Trophoblast cell (in vitro differentiated cells and primary cell): ENCODE measurements at regions not wholly inside any gene's neighbourhood (a gene's known extent, or its start where the extent isn't known, plus 50 kb on each side); places are given as distances from the start of the nearest gene placed in this dataset.

Experiments
- DNase-seq, 2 donors: peaks; one replicate each; pipeline ENCODE4 v3.0.0-alpha.2; 2016
- H2AFZ ChIP-seq: 2 replicates; pipeline ENCODE4 v1.6.1; 2013; ENCODE audit warnings: low read length, moderate library complexity, mild to moderate bottlenecking; ENCODE audit not compliant: insufficient read depth, poor library complexity
- H2AK5ac ChIP-seq: 2 replicates; pipeline ENCODE4 v1.6.1; 2013; ENCODE audit warnings: mild to moderate bottlenecking, low read length
- H2BK120ac ChIP-seq: 2 replicates; pipeline ENCODE4 v1.6.1; 2013; ENCODE audit warnings: low read length, mild to moderate bottlenecking, moderate library complexity; ENCODE audit not compliant: insufficient read depth, poor library complexity
- H2BK12ac ChIP-seq: 2 replicates; pipeline ENCODE4 v1.6.1; 2013; ENCODE audit warnings: mild to moderate bottlenecking, low read length, moderate library complexity
- H2BK5ac ChIP-seq: 2 replicates; pipeline ENCODE4 v1.6.1; 2013; ENCODE audit warnings: low read length, low read depth, moderate library complexity, mild to moderate bottlenecking; ENCODE audit not compliant: poor library complexity
- H3K14ac ChIP-seq: 2 replicates; pipeline ENCODE4 v1.6.1; 2013; ENCODE audit warnings: mild to moderate bottlenecking, low read length
- H3K18ac ChIP-seq: 2 replicates; pipeline ENCODE4 v1.6.1; 2013; ENCODE audit warnings: mild to moderate bottlenecking, low read length
- H3K23ac ChIP-seq: 2 replicates; pipeline ENCODE4 v1.6.1; 2013; ENCODE audit warnings: low read length
- H3K27ac ChIP-seq: 2 replicates; pipeline ENCODE4 v1.5.1; 2013; ENCODE audit warnings: low read depth, mild to moderate bottlenecking, inconsistent platforms, low read length, moderate library complexity
- H3K27me3 ChIP-seq: 2 replicates; pipeline ENCODE4 v1.6.1; 2013; ENCODE audit warnings: inconsistent platforms, mild to moderate bottlenecking, low read length, moderate library complexity; ENCODE audit not compliant: insufficient read depth
- H3K36me3 ChIP-seq, 2 experiments: 1 replicate in 1 of 2; 2 replicates in 1 of 2; pipeline ENCODE4 v1.6.1; 2013; ENCODE audit warnings: low read length in 2 of 2, mild to moderate bottlenecking in 2 of 2, moderate library complexity in 1 of 2; ENCODE audit not compliant: insufficient read depth in 2 of 2, control insufficient read depth in 1 of 2
- H3K4ac ChIP-seq: 2 replicates; pipeline ENCODE4 v1.6.1; 2013; ENCODE audit warnings: low read depth, mild to moderate bottlenecking, low read length, moderate library complexity
- H3K4me1 ChIP-seq, 2 experiments: 1 replicate in 1 of 2; 2 replicates in 1 of 2; pipeline ENCODE4 v1.6.1; 2013; ENCODE audit warnings: low read length in 2 of 2, mild to moderate bottlenecking in 2 of 2, moderate library complexity in 1 of 2; ENCODE audit not compliant: insufficient read depth in 2 of 2, control insufficient read depth in 1 of 2
- H3K4me2 ChIP-seq: 2 replicates; pipeline ENCODE4 v1.6.1; 2013; ENCODE audit warnings: inconsistent platforms, mild to moderate bottlenecking, low read length, moderate library complexity
- H3K4me3 ChIP-seq: 2 replicates; pipeline ENCODE4 v1.5.1; 2013; ENCODE audit warnings: mild to moderate bottlenecking, low read depth, low read length, inconsistent platforms
- H3K79me1 ChIP-seq: one replicate; pipeline ENCODE4 v1.6.1; 2013; ENCODE audit warnings: low read length
- H3K79me2 ChIP-seq: 2 replicates; pipeline ENCODE4 v1.6.1; 2013; ENCODE audit warnings: low read length, mild to moderate bottlenecking; ENCODE audit not compliant: control insufficient read depth, insufficient read depth, poor library complexity
- H3K9ac ChIP-seq: 2 replicates; pipeline ENCODE4 v1.6.1; 2013; ENCODE audit warnings: mild to moderate bottlenecking, low read length
- H3K9me3 ChIP-seq: 2 replicates; pipeline ENCODE4 v1.6.1; 2013; ENCODE audit warnings: low read depth, mild to moderate bottlenecking, control low read depth, inconsistent platforms, low read length; ENCODE audit not compliant: insufficient read depth
- H4K12ac ChIP-seq: 2 replicates; pipeline ENCODE4 v1.6.1; 2013; ENCODE audit warnings: low read depth, mild to moderate bottlenecking, low read length, moderate library complexity
- H4K8ac ChIP-seq: 2 replicates; pipeline ENCODE4 v1.6.1; 2013; ENCODE audit warnings: low read depth, mild to moderate bottlenecking, low read length, moderate library complexity
- H4K91ac ChIP-seq: one replicate; pipeline ENCODE4 v1.6.1; 2013; ENCODE audit warnings: low read depth, mild to moderate bottlenecking, low read length, moderate library complexity
- WGBS: extraction: QIAGEN DNeasy Blood & Tissue Kit; methylation state at CpG from one replicate; pipeline ENCODE4 v1.1.7; 2013; ENCODE audit warnings: missing lambda C conversion rate; ENCODE audit not compliant: insufficient read length, insufficient coverage; ENCODE audit errors: extremely low coverage; 5-methylcytosine and 5-hydroxymethylcytosine counted together

DNA sequence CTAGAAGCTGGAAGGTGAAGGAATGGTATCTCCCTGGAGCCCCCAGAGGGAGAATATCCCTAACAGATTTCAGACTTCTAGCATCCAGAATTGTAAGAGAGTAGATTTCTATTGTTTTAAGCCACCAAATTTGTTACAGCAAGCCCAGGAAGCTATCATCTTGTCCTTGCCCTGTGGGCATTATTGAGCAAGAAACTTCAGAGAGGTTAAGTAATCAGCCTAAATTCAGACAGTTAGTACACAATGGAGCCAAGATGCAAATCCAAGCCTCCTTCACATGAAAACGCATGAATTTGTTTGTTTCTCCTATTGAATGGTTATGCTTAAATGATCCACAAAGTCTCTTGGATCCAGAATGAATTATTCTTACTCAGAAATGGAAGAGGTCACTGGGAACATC, 55.2 kb upstream of the TRIB2 start:
- Histone ChIP-seq H3K14ac (no peak overlapping the region), H2AK5ac (no peak overlapping the region), H3K4me3 (no peak overlapping the region), H3K27ac (no peak overlapping the region), H3K27me3 (no peaks in the 10 kb centered on the region), H4K91ac (no peak overlapping the region), H3K36me3 (no peaks in the 10 kb centered on the region), H4K8ac (no peak overlapping the region), H3K23ac (no peak overlapping the region), H2BK120ac (no peak overlapping the region), H3K9me3 (no peaks in the 10 kb centered on the region), H3K79me2 (no peaks in the 10 kb centered on the region), H3K18ac (no peak overlapping the region), H3K79me1 (no peaks in the 10 kb centered on the region), H2BK12ac (no peak overlapping the region), H3K4me2 (no peak overlapping the region), H3K4ac (no peak overlapping the region), H2AFZ (no peak overlapping the region), H2BK5ac (no peak overlapping the region), H3K9ac (no peak overlapping the region), H4K12ac (no peak overlapping the region), H3K4me1 (peaks cover 2 to 6% of the 10 kb centered on the region in 2 experiments)
- no CpG with 5 or more reads among the region's 1 CpG for WGBS
- peak in 1 of 2 donors; percentile 52 for DNase-seq

- no peak overlapping the region for H4K12ac ChIP-seq
- H3K4me2 ChIP-seq, result no peak overlapping the region
- no peak overlapping the region for H2BK120ac ChIP-seq
- no peaks in the 10 kb centered on the region for H3K79me1 ChIP-seq
- H3K4ac ChIP-seq, result no peak overlapping the region
- no peak overlapping the region for H3K18ac ChIP-seq
- H3K9me3 ChIP-seq, result no peaks in the 10 kb centered on the region
- DNase-seq, result no peak
- no peaks in the 10 kb centered on the region for H3K79me2 ChIP-seq
- no CpG with 5 or more reads among the region's 11 CpGs for WGBS
- no peak overlapping the region for H2AK5ac ChIP-seq
- no peaks in the 10 kb centered on the region for H3K36me3 ChIP-seq
- no peaks in the 10 kb centered on the region for H3K27me3 ChIP-seq
- H2BK5ac ChIP-seq, result no peak overlapping the region
- no peak overlapping the region for H2AFZ ChIP-seq
- no peak overlapping the region for H3K4me3 ChIP-seq
- no peak overlapping the region for H2BK12ac ChIP-seq
- no peak overlapping the region for H4K8ac ChIP-seq
- H4K91ac ChIP-seq, result no peak overlapping the region
- peaks cover 2 to 6% of the 10 kb centered on the region in 2 experiments for H3K4me1 ChIP-seq
- H3K9ac ChIP-seq, result no peak overlapping the region
- H3K23ac ChIP-seq, result no peak overlapping the region
- no peak overlapping the region for H3K27ac ChIP-seq
- H3K14ac ChIP-seq, result no peak overlapping the region
Measured at GRCh38 chr2:12663306-12664037, 53.3 kb upstream of the TRIB2 start.

DNA sequence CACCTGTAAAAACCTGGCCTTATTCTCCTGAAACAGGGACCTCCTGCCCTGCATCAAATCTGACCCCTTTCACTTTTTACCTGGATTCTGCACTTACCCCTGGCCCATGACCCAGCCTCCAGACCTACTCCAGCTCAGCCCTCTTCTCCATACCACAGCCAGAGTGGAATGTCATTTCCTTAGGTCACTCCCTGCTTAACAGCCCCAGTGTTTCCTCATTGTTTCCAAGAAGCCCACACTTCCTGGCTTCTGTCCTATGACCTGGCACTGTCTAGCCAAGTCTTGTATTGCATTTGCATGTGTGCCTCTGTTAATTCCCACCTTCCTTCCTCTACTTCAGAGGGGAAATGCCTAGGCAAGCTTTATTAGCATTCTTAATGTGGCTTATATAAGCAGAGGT, 51.4 kb upstream of the TRIB2 start:
- Histone ChIP-seq H2BK120ac (no peak overlapping the region), H3K27ac (no peak overlapping the region), H3K18ac (no peak overlapping the region), H3K14ac (no peak overlapping the region), H4K12ac (no peak overlapping the region), H3K4me3 (no peak overlapping the region), H3K79me1 (no peaks in the 10 kb centered on the region), H2BK5ac (no peak overlapping the region), H3K4ac (no peak overlapping the region), H3K9ac (no peak overlapping the region), H2BK12ac (no peak overlapping the region), H2AFZ (no peak overlapping the region), H3K27me3 (no peaks in the 10 kb centered on the region), H3K79me2 (no peaks in the 10 kb centered on the region), H3K23ac (no peak overlapping the region), H3K9me3 (no peaks in the 10 kb centered on the region), H3K4me1 (peaks cover 2 to 6% of the 10 kb centered on the region in 2 experiments), H4K91ac (no peak overlapping the region), H2AK5ac (no peak overlapping the region), H4K8ac (no peak overlapping the region), H3K36me3 (no peaks in the 10 kb centered on the region), H3K4me2 (no peak overlapping the region)
- no peak for DNase-seq

DNA sequence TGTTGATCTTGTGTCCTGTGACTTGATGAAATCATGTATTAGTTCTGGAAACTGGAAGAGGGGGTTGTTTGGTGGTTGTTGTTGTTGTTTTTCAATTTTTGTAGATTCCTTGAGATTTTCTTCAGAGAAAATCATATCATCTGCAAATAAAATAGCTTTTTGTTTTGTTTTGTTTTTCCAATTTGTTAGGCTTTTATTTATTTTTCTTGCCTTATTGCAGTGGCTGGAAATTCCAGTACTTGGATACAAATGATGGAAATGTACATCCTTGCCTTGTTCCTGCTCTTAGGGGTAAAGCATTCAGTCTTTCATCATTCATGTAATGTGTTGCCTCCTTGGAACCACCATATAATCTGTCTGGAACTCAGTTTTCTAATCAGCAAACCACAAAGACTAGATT, 50.3 kb upstream of the TRIB2 start:
- Histone ChIP-seq H2BK120ac (no peak overlapping the region), H3K9ac (no peak overlapping the region), H3K23ac (no peak overlapping the region), H2BK5ac (no peak overlapping the region), H3K14ac (no peak overlapping the region), H3K4me1 (peaks cover 2 to 6% of the 10 kb centered on the region in 2 experiments), H2BK12ac (no peak overlapping the region), H4K12ac (no peak overlapping the region), H3K4me2 (no peak overlapping the region), H2AFZ (no peak overlapping the region), H3K36me3 (no peaks in the 10 kb centered on the region), H4K91ac (no peak overlapping the region), H3K4me3 (no peak overlapping the region), H2AK5ac (no peak overlapping the region), H3K9me3 (no peaks in the 10 kb centered on the region), H3K27me3 (no peaks in the 10 kb centered on the region), H3K4ac (no peak overlapping the region), H3K79me1 (no peaks in the 10 kb centered on the region), H4K8ac (no peak overlapping the region), H3K27ac (no peak overlapping the region), H3K79me2 (no peaks in the 10 kb centered on the region), H3K18ac (no peak overlapping the region)
- no peak for DNase-seq
